HCT116 (cell line): ENCODE measurements at regions not wholly inside any gene's neighbourhood (a gene's known extent, or its start where the extent isn't known, plus 50 kb on each side); places are given as distances from the start of the nearest gene placed in this dataset.

ENCODE experiments used
- ATAC-seq: fragments of 200-7000 bp; cut with Tn5 transposase; 2 replicates; pipeline ENCODE4 v1.9.1; 2020; ENCODE audit warnings: mild to moderate bottlenecking, moderate library complexity
- BruUV-seq: library from RNA; stranded (reverse); fragments of 400-500 nt; replicated peaks from 2 replicates; lab custom pipeline; 2021; lab: Mats Ljungman, UMichigan
- CTCF ChIA-PET: fragments of 300-600 bp; sonication (Branson Sonifier 250); formaldehyde crosslinking; loops from one replicate; lab custom pipeline; 2021; ENCODE audit warnings: antibody characterized with exemption; lab: Charles Lee
- POLR2A ChIA-PET: fragments of 300-600, 350-600 bp; sonication (Branson Sonifier 250); formaldehyde crosslinking; loops from one replicate; lab custom pipeline; 2021; ENCODE audit warnings: antibody characterized with exemption; lab: Charles Lee
- RAD21 ChIA-PET, 2 experiments: fragments of 300-600 bp; sonication (Branson Sonifier 250); formaldehyde crosslinking; loops; one replicate each; lab custom pipeline; 2023; ENCODE audit warnings: low total read pairs in 2 of 2; ENCODE audit not compliant: uncharacterized antibody in 2 of 2, unreplicated experiment in 2 of 2, low non-redundant PET in 1 of 2; lab: Charles Lee
- DNase-seq: peaks from one replicate; pipeline ENCODE4 v3.0.0-alpha.2; 2010; ENCODE audit warnings: low read depth, low spot score
- H2AFZ ChIP-seq: fragments of 200-600 bp; shearing (Covaris generic), sonication (generic); 2 replicates; pipeline ENCODE4 v1.6.1; 2017; ENCODE audit warnings: low read depth, mixed run types, mixed read lengths, antibody characterized with exemption, low read length; ENCODE audit not compliant: poor library complexity, severe bottlenecking
- H3K27ac ChIP-seq: 2 replicates; pipeline ENCODE4 v1.5.1; 2012; ENCODE audit warnings: low read depth, low read length
- H3K27me3 ChIP-seq: fragments of 200-600 bp; sonication (generic); 2 replicates; pipeline ENCODE4 v1.6.1; 2016; ENCODE audit warnings: mixed run types, low read length, mixed read lengths; ENCODE audit not compliant: insufficient read depth
- H3K36me3 ChIP-seq, 2 experiments: fragments of 200-500 bp in 1 of 2; fragments of 200-600 bp in 1 of 2; sonication (Bioruptor generic) in 1 of 2; sonication (generic) in 1 of 2; 2 replicates each; pipeline versions ENCODE4 v1.5.1 to v1.6.1; 2014 to 2016; ENCODE audit warnings: low read length in 2 of 2, inconsistent platforms in 1 of 2, mixed read lengths in 1 of 2, mixed run types in 1 of 2; ENCODE audit not compliant: insufficient read depth in 2 of 2, control insufficient read depth in 1 of 2
- H3K4me1 ChIP-seq, 2 experiments: fragments of 200-600 bp in 1 of 2; sonication (generic) in 1 of 2; 2 replicates each; pipeline versions ENCODE4 v1.5.1 to v1.6.1; 2012 to 2017; ENCODE audit warnings: low read length in 2 of 2, inconsistent platforms in 1 of 2, mild to moderate bottlenecking in 1 of 2, mixed read lengths in 1 of 2, mixed run types in 1 of 2, moderate library complexity in 1 of 2; ENCODE audit not compliant: insufficient read depth in 2 of 2, control insufficient read depth in 1 of 2
- H3K4me2 ChIP-seq: fragments of 200-600 bp; sonication (generic); 2 replicates; pipeline ENCODE4 v1.6.1; 2017; ENCODE audit warnings: mixed run types, low read length, mixed read lengths
- H3K4me3 ChIP-seq, 2 experiments: fragments of 200-600 bp in 1 of 2; sonication (generic) in 1 of 2; replicated peaks in 1 of 2; 2 replicates each; pipeline ENCODE4 v1.5.1; 2011 to 2016; ENCODE audit warnings: low read length in 2 of 2, control low read depth in 1 of 2, low read depth in 1 of 2, mild to moderate bottlenecking in 1 of 2, mixed read lengths in 1 of 2, mixed run types in 1 of 2
- H3K79me2 ChIP-seq: fragments of 200-600 bp; sonication (generic); 2 replicates; pipeline ENCODE4 v1.6.1; 2017; ENCODE audit warnings: mild to moderate bottlenecking, mixed run types, low read length, moderate library complexity, mixed read lengths; ENCODE audit not compliant: insufficient read depth
- H3K9ac ChIP-seq: fragments of 200-600 bp; sonication (generic); 2 replicates; pipeline ENCODE4 v1.6.1; 2016; ENCODE audit warnings: low read length, mixed read lengths
- H3K9me2 ChIP-seq: fragments of 200-600 bp; sonication (generic), shearing (Covaris generic); 2 replicates; pipeline ENCODE4 v1.6.1; 2017; ENCODE audit warnings: mixed run types, mild to moderate bottlenecking, moderate library complexity; ENCODE audit not compliant: insufficient read depth
- H3K9me3 ChIP-seq, 2 experiments: fragments of 200-500 bp in 1 of 2; fragments of 200-600 bp in 1 of 2; sonication (Bioruptor generic) in 1 of 2; sonication (generic) in 1 of 2; 2 replicates each; pipeline ENCODE4 v1.6.1; 2014 to 2017; ENCODE audit warnings: low read length in 2 of 2, mixed read lengths in 2 of 2, inconsistent platforms in 1 of 2, low read depth in 1 of 2, mild to moderate bottlenecking in 1 of 2, mixed run types in 1 of 2, moderate library complexity in 1 of 2; ENCODE audit not compliant: control insufficient read depth in 1 of 2, insufficient read depth in 1 of 2
- H4K20me1 ChIP-seq: fragments of 200-600 bp; sonication (generic), shearing (Covaris generic); 2 replicates; pipeline ENCODE4 v1.6.1; 2017; ENCODE audit warnings: mixed run types, mild to moderate bottlenecking, moderate library complexity; ENCODE audit not compliant: insufficient read depth
- ATF3 ChIP-seq: IDR thresholded peaks from 2 replicates; pipeline ENCODE4 v1.6.1; 2012
- CBX3 ChIP-seq: IDR thresholded peaks from 2 replicates; pipeline ENCODE4 v1.6.1; 2012; ENCODE audit warnings: low read depth
- ELF1 ChIP-seq: IDR thresholded peaks from 2 replicates; pipeline ENCODE4 v1.6.1; 2012; ENCODE audit warnings: low read depth, borderline replicate concordance
- EZH2phosphoT487 ChIP-seq: fragments of 200-600 bp; IDR thresholded peaks from 2 replicates; pipeline ENCODE4 v1.6.1; 2018; ENCODE audit warnings: antibody characterized with exemption, borderline replicate concordance
- FOSL1 ChIP-seq: IDR thresholded peaks from 2 replicates; pipeline ENCODE4 v1.6.1; 2012; ENCODE audit warnings: low read depth
- POLR2A ChIP-seq: IDR thresholded peaks from 2 replicates; pipeline ENCODE4 v1.7.0; 2011; ENCODE audit warnings: borderline replicate concordance; ENCODE audit not compliant: insufficient read depth, insufficient read length; ENCODE audit errors: extremely low read depth
- POLR2AphosphoS5 ChIP-seq: IDR thresholded peaks from 2 replicates; pipeline ENCODE4 v1.6.1; 2011; ENCODE audit warnings: mild to moderate bottlenecking, low read depth, low read length, moderate library complexity
- RAD21 ChIP-seq: IDR thresholded peaks from 2 replicates; pipeline ENCODE4 v1.6.1; 2012; ENCODE audit warnings: low read depth, mild to moderate bottlenecking
- REST ChIP-seq: IDR thresholded peaks from 2 replicates; pipeline ENCODE4 v1.6.1; 2012; ENCODE audit warnings: low read depth
- SRF ChIP-seq: IDR thresholded peaks from 2 replicates; pipeline ENCODE4 v1.6.1; 2012; ENCODE audit warnings: low read depth
- TCF7L2 ChIP-seq: IDR thresholded peaks from 2 replicates; pipeline ENCODE4 v1.7.0; 2011; ENCODE audit warnings: borderline replicate concordance, inconsistent platforms; ENCODE audit not compliant: insufficient read depth, insufficient read length; ENCODE audit errors: extremely low read depth
- YY1 ChIP-seq: IDR thresholded peaks from 2 replicates; pipeline ENCODE4 v1.6.1; 2011; ENCODE audit warnings: low read length, low read depth, moderate library complexity, mild to moderate bottlenecking; ENCODE audit not compliant: insufficient replicate concordance; ENCODE audit errors: extremely low read depth
- ZBTB33 ChIP-seq: IDR thresholded peaks from 2 replicates; pipeline ENCODE4 v1.6.1; 2011; ENCODE audit warnings: mild to moderate bottlenecking, low read length, moderate library complexity; ENCODE audit not compliant: insufficient replicate concordance; ENCODE audit errors: extremely low read depth
- ZFX ChIP-seq: fragments of 450-650 bp; IDR thresholded peaks from 2 replicates; pipeline ENCODE4 v1.6.1; 2017
- ZNF274 ChIP-seq: fragments of 200-500 bp; sonication (Bioruptor generic); IDR thresholded peaks from 2 replicates; pipeline ENCODE4 v1.6.1; 2014; ENCODE audit warnings: mild to moderate bottlenecking, low read depth, low read length, inconsistent platforms
- intact Hi-C: fragments of 100-400 bp; cut with micrococcal nuclease; formaldehyde crosslinking; loops from 2 replicates; pipeline ENCODE4 v1.10.0; 2022

GRCh38 chr6:104644848-104645247, 214.9 kb downstream of the HACE1 start (continued):
- TF ChIP-seq REST, result no peak
- no peak for TF ChIP-seq ELF1
- no peak for TF ChIP-seq EZH2phosphoT487
- TF ChIP-seq SRF, result no peak
- TF ChIP-seq ZNF274, result no peak
- TF ChIP-seq ATF3, result no peak

- ChIA-PET CTCF (no interaction called here), RAD21 (no interaction called here), POLR2A (no interaction called here)
- no peak for ATAC-seq
- Histone ChIP-seq H3K36me3 (no peaks in the 10 kb centered on the region), H3K27ac (no peak overlapping the region), H3K9ac (no peak overlapping the region), H3K27me3 (no peaks in the 10 kb centered on the region), H2AFZ (no peak overlapping the region), H3K9me2 (no peaks in the 10 kb centered on the region), H3K9me3 (no peaks in the 10 kb centered on the region), H3K4me3 (no peak overlapping the region), H3K79me2 (no peaks in the 10 kb centered on the region), H3K4me1 (no peaks in the 10 kb centered on the region), H4K20me1 (no peaks in the 10 kb centered on the region), H3K4me2 (no peak overlapping the region)
- intact Hi-C loops, result no loop called here
- DNase-seq, result no peak
- no TSS peak for BruUV-seq
- TF ChIP-seq TCF7L2 (no peak), RAD21 (no peak), ZBTB33 (no peak), POLR2A (no peak), CBX3 (no peak), FOSL1 (no peak), ELF1 (no peak), POLR2AphosphoS5 (no peak), REST (no peak), ZFX (no peak), YY1 (no peak)
Measured at GRCh38 chr6:104642871-104643270, 216.8 kb downstream of the HACE1 start.
